GM12873 (cell line): ENCODE measurements at regions not wholly inside any gene's neighbourhood (a gene's known extent, or its start where the extent isn't known, plus 50 kb on each side); places are given as distances from the start of the nearest gene placed in this dataset.

Experiments used
- CTCF ChIP-seq: IDR thresholded peaks from 2 replicates; pipeline ENCODE4 v1.5.1; 2012; ENCODE audit warnings: low read depth, mild to moderate bottlenecking, moderate library complexity, low read length, control low read depth; ENCODE audit not compliant: insufficient read depth; ENCODE audit errors: missing control alignments

GRCh38 chr11:96986516-96986915 is 596.7 kb downstream of the JRKL start:
- TF ChIP-seq CTCF, result no peak

- TF ChIP-seq CTCF, result no peak
These were observed 601.1 kb downstream of the JRKL start for GRCh38 chr11:96990914-96991313.

- no peak for TF ChIP-seq CTCF
These were observed 610.7 kb downstream of the JRKL start for GRCh38 chr11:97000481-97000880.

GRCh38 chr11:97007283-97007682 is 617.5 kb downstream of the JRKL start:
- no peak for TF ChIP-seq CTCF

- TF ChIP-seq CTCF, result no peak
These were observed 619.8 kb downstream of the JRKL start for GRCh38 chr11:97009613-97010012.

- TF ChIP-seq CTCF, result no peak
These were observed 625.5 kb downstream of the JRKL start for GRCh38 chr11:97015327-97015726.

GRCh38 chr11:97019305-97019704 is 629.5 kb downstream of the JRKL start:
- TF ChIP-seq CTCF, result no peak

- no peak for TF ChIP-seq CTCF
These were observed 629.9 kb downstream of the JRKL start for GRCh38 chr11:97019754-97020153.
